ENCODE measurements at regions not wholly inside any gene's neighbourhood (a gene's known extent, or its start where the extent isn't known, plus 50 kb on each side); places are given as distances from the start of the nearest gene placed in this dataset.

DNA sequence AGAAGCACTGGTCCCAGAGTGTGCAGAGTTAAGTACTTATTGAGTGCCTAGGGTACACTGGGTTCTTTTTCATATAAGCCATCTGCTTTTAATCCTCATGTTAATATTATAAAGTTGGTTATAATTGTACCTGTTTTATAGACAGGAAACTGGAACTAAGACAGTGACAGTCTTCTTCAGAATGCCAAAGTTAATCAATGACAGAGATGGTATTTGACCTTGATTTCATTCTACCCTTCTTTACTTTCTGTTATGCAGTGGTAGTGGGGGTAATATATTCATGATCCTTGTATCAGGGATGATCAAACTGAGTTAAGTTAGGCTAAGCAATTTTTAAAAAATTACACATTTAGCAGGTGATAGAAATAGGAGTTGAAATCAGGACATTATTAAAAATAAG, 108.6 kb upstream of the GOT2 start (continued):
- TF ChIP-seq CBFB (CRISPR knock-in tag; IDR thresholded peaks at IDR 0.05) (no peak), SPEN (CRISPR knock-in tag; IDR thresholded peaks at IDR 0.05; ENCODE audit: low read depth) (no peak), RFXANK (CRISPR knock-in tag; IDR thresholded peaks at IDR 0.05) (no peak), SALL2 (CRISPR knock-in tag; IDR thresholded peaks at IDR 0.05) (no peak)

DNA sequence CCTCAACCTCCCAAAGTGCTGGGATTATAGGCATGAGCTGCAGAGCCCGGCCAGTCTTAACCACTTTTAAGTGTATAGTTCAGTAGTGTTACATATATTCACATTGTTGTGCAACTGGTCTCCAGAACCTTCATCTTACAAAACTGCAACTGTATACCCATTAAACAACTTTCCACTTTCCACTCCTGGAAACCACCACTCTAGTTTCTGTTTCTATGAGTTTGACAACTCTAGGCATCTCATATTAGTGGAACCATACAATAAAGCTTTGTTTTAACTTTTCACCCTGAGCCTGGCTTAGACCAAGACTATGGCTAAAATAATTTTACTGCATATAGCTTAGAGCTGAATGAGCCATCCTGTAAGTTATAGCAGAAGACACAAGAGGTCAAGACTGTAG, 108.0 kb upstream of the GOT2 start:
- FAIRE-seq (no peak), DNase-seq (ENCODE audit: low spot score) (no peak), ATAC-seq (no peak)
- intact Hi-C loops (cut with micrococcal nuclease; ENCODE audit: unreplicated experiment) = loop anchor here (10.0 kb wide), 1 partner anchor 403 kb away; no protein-coding TSS in a partner anchor
- POLR2A ChIA-PET = no interaction called here
- no peak overlapping the region for H2AFZ ChIP-seq (ENCODE audit: low read length)
- H3K9ac ChIP-seq (ENCODE audit: insufficient read depth, low read depth, low read length) = no peak overlapping the region
- CTCF ChIA-PET (ENCODE audit: low intra/inter-chr PET ratio, low total read pairs) = no interaction called here
- 23% methylated on average over 1 of the region's 1 CpG for WGBS (ENCODE audit: low lambda C conversion rate)
- no peaks in the 10 kb centered on the region for H3K9me3 ChIP-seq (ENCODE audit: low read length)
- H4K20me1 ChIP-seq (ENCODE audit: insufficient read depth, low read length) = no peaks in the 10 kb centered on the region
- in situ Hi-C loops (cut with HindIII; ENCODE audit: extremely low pct_ligation_motif_present, low pct_unique_long_range_greater_than_20kb) = no loop called here
- no peaks in the 10 kb centered on the region for H3K79me2 ChIP-seq (ENCODE audit: insufficient read depth, low read length)
- peaks cover 2% of the 10 kb centered on the region for H3K4me1 ChIP-seq (ENCODE audit: insufficient read depth, low read length)
- no peaks in the 10 kb centered on the region for H3K27me3 ChIP-seq (ENCODE audit: control insufficient read depth in 1 of 2, insufficient read depth in 2 of 2, low read length in 2 of 2)
- H3K27ac ChIP-seq (ENCODE audit: extremely low read length, insufficient read depth, low read length) = no peak overlapping the region
- TF ChIP-seq ZNF121 (CRISPR knock-in tag; IDR thresholded peaks at IDR 0.05) (0 out of 2 replicates have a peak, but pooled peaks have one; percentile 13), HNRNPL (IDR thresholded peaks at IDR 0.05; ENCODE audit: low read depth, low read length) (no peak)
- TF ChIP-seq, protein P1, sequence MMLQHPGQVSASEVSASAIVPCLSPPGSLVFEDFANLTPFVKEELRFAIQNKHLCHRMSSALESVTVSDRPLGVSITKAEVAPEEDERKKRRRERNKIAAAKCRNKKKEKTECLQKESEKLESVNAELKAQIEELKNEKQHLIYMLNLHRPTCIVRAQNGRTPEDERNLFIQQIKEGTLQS (CRISPR knock-in tag; IDR thresholded peaks at IDR 0.05) = no peak
- H3K36me3 ChIP-seq (replicated peaks in 1 of 2; ENCODE audit: control insufficient read depth in 1 of 2, insufficient read depth in 2 of 2, low read length in 2 of 2) = no peaks in the 10 kb centered on the region
- H3K4me3 ChIP-seq (replicated peaks in 1 of 3; ENCODE audit: insufficient read depth in 1 of 3, low read depth in 2 of 3, low read length in 3 of 3) = no peak overlapping the region
- no TSS peak for BruUV-seq (replicated peaks)
- H3K4me2 ChIP-seq (ENCODE audit: low read depth, low read length) = no peak overlapping the region

DNA sequence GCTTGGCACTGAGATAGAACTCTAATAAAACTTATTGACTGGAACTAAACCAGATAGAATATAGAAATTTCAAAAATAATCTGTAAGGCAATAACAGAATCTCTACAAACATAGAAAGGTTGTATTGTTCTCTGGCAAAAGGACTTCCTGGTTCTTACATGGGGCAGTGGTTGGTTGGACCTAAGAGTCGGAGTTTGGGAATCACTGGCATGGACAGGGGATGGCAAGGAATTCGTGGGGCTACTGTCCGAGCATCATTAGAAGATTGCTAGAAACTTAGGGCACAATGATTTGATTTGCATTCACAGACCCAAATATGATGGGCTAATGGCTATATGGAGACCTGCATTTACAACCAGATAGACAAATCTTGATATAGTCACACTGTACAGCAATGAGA, 103.8 kb upstream of the GOT2 start:
- ATAC-seq (no peak), DNase-seq (ENCODE audit: low spot score) (no peak), FAIRE-seq (no peak)
- H3K9ac ChIP-seq (ENCODE audit: insufficient read depth, low read depth, low read length) = no peak overlapping the region
- no peaks in the 10 kb centered on the region for H3K27me3 ChIP-seq (ENCODE audit: control insufficient read depth in 1 of 2, insufficient read depth in 2 of 2, low read length in 2 of 2)
- no peak overlapping the region for H3K4me3 ChIP-seq (replicated peaks in 1 of 3; ENCODE audit: insufficient read depth in 1 of 3, low read depth in 2 of 3, low read length in 3 of 3)
- no peaks in the 10 kb centered on the region for H3K9me3 ChIP-seq (ENCODE audit: low read length)
- no peaks in the 10 kb centered on the region for H3K36me3 ChIP-seq (replicated peaks in 1 of 2; ENCODE audit: control insufficient read depth in 1 of 2, insufficient read depth in 2 of 2, low read length in 2 of 2)
- WGBS (ENCODE audit: low lambda C conversion rate) = 14% methylated on average over 3 of the region's 3 CpGs
- TF ChIP-seq TRIM24 (CRISPR knock-in tag; IDR thresholded peaks at IDR 0.05) = no peak
- TF ChIP-seq, protein P2, sequence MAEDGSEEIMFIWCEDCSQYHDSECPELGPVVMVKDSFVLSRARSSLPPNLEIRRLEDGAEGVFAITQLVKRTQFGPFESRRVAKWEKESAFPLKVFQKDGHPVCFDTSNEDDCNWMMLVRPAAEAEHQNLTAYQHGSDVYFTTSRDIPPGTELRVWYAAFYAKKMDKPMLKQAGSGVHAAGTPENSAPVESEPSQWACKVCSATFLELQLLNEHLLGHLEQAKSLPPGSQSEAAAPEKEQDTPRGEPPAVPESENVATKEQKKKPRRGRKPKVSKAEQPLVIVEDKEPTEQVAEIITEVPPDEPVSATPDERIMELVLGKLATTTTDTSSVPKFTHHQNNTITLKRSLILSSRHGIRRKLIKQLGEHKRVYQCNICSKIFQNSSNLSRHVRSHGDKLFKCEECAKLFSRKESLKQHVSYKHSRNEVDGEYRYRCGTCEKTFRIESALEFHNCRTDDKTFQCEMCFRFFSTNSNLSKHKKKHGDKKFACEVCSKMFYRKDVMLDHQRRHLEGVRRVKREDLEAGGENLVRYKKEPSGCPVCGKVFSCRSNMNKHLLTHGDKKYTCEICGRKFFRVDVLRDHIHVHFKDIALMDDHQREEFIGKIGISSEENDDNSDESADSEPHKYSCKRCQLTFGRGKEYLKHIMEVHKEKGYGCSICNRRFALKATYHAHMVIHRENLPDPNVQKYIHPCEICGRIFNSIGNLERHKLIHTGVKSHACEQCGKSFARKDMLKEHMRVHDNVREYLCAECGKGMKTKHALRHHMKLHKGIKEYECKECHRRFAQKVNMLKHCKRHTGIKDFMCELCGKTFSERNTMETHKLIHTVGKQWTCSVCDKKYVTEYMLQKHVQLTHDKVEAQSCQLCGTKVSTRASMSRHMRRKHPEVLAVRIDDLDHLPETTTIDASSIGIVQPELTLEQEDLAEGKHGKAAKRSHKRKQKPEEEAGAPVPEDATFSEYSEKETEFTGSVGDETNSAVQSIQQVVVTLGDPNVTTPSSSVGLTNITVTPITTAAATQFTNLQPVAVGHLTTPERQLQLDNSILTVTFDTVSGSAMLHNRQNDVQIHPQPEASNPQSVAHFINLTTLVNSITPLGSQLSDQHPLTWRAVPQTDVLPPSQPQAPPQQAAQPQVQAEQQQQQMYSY (CRISPR knock-in tag; IDR thresholded peaks at IDR 0.05) = peak; percentile 67; the same call in 1 of the 2 replicates
- CTCF ChIA-PET (ENCODE audit: low intra/inter-chr PET ratio, low total read pairs) = no interaction called here
- BruUV-seq (replicated peaks) = no TSS peak
- no peak overlapping the region for H3K4me2 ChIP-seq (ENCODE audit: low read depth, low read length)
- in situ Hi-C loops (cut with HindIII; ENCODE audit: extremely low pct_ligation_motif_present, low pct_unique_long_range_greater_than_20kb) (no loop called here), intact Hi-C loops (cut with micrococcal nuclease; ENCODE audit: unreplicated experiment) (no loop called here)
- POLR2A ChIA-PET = no interaction called here
- H3K27ac ChIP-seq (ENCODE audit: extremely low read length, insufficient read depth, low read length) = no peak overlapping the region
- H3K4me1 ChIP-seq (ENCODE audit: insufficient read depth, low read length) = no peaks in the 10 kb centered on the region
- H3K79me2 ChIP-seq (ENCODE audit: insufficient read depth, low read length) = no peaks in the 10 kb centered on the region
- no peak overlapping the region for H2AFZ ChIP-seq (ENCODE audit: low read length)
- no peaks in the 10 kb centered on the region for H4K20me1 ChIP-seq (ENCODE audit: insufficient read depth, low read length)

Data from HepG2 (cell line).